AG10803 (cell line): ENCODE measurements at regions not wholly inside any gene's neighbourhood (a gene's known extent, or its start where the extent isn't known, plus 50 kb on each side); places are given as distances from the start of the nearest gene placed in this dataset.

ENCODE experiments used
- DNase-seq: peaks from one replicate; pipeline ENCODE4 v3.0.0; 2010; ENCODE audit warnings: low read depth
- H3K4me3 ChIP-seq: 2 replicates; pipeline ENCODE4 v1.5.1; 2011; ENCODE audit warnings: mild to moderate bottlenecking, low read length, control low read depth
- TF ChIP-seq, protein P1 (sequence below): conservative IDR thresholded peaks from 2 replicates; pipeline ENCODE4 v1.5.1; 2011; ENCODE audit warnings: mild to moderate bottlenecking, low read length, control low read depth, inconsistent platforms

DNA sequence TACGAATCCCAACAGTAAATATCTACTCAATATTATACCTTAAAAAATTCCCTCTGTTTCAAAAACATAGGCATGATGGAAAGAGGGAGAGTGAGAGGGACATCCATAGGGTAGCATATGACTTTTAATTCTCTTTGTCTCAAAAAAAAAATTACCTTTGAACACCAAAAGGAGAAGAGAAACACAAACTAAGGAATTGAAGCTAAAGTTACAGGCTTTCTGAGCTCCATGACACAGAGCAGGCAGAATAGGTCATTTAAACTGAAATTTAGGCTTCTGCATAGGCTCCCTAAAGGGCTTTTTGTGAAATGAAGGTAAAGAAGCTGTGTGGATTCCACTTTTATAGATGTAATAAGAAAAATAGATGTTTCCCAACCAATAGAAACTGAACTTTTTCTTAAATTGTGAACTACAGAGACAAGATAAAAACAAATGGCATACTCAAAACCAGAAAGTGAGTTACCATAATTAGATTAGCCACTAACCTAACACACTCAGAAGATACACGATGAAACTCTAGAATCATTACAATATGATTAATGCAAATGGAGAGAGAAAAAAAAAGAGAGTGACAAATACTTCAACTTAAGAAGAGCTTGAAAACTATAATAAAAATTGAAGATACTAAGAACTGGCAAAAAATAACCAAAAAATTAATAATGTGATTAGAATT lies 584.6 kb downstream of the GABRG1 start:
- TF ChIP-seq, protein P1, sequence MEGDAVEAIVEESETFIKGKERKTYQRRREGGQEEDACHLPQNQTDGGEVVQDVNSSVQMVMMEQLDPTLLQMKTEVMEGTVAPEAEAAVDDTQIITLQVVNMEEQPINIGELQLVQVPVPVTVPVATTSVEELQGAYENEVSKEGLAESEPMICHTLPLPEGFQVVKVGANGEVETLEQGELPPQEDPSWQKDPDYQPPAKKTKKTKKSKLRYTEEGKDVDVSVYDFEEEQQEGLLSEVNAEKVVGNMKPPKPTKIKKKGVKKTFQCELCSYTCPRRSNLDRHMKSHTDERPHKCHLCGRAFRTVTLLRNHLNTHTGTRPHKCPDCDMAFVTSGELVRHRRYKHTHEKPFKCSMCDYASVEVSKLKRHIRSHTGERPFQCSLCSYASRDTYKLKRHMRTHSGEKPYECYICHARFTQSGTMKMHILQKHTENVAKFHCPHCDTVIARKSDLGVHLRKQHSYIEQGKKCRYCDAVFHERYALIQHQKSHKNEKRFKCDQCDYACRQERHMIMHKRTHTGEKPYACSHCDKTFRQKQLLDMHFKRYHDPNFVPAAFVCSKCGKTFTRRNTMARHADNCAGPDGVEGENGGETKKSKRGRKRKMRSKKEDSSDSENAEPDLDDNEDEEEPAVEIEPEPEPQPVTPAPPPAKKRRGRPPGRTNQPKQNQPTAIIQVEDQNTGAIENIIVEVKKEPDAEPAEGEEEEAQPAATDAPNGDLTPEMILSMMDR: no peak
- no peak for DNase-seq
- H3K4me3 ChIP-seq: no peak overlapping the region

DNA sequence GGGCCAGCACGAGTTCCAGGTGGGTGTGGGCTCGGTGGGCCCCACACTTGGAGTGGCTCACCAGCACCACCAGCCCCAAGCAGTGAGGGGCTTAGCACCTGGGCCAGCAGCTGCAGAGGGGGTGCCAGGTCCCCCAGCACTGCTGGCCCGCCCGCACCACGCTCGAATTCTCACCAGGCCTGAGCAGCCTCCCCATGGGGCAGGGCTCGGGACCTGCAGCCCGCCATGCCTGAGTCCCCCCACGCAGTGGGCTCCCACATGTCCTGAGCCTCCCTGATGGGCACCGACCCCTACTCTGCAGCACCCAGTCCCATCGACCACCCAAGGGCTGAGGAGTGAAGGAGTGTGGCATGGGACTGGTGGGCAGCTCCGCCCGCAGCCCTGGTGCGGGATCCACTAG lies 593.4 kb downstream of the GABRG1 start:
- TF ChIP-seq, protein P1: no peak
- H3K4me3 ChIP-seq: no peak overlapping the region
- no peak for DNase-seq

DNA sequence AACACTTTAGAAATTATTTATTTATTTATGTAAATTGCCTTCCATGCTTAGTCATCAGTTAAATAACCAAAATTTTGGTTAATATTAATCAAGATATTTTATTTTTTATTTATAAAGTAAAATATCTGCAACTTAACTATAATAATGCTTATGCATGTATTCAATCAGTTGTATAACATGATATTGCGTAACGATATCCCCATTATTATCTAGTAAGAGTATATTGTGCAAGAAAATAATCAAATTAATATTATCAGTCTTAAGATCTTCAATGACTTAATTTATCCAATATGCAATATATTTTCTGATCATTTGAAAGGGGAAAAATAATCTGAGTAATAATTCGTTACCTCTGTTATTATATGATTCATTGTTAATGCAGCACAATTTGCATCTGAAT lies 596.7 kb downstream of the GABRG1 start:
- TF ChIP-seq, protein P1: no peak
- no peak overlapping the region for H3K4me3 ChIP-seq
- DNase-seq: no peak

DNA sequence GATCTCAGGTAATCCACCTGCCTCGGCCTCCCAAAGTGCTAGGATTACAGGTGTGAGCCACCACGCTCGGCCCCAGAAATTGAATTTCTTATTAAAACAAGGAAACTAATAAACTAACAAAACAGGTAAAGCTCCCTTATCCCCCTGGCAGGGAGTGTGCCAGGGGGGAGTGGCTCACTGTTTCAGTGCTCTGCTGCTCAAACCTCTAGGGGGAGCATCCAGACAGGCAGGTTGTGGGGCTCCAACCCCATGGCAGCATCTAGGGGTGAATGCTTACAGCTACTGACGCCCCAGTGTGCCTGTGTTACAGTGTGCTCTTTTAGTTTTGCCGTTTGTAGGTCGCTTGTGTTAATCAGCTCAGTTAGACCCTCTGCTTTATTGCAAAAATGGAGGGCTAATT lies 605.0 kb downstream of the GABRG1 start:
- no peak for DNase-seq
- no peak overlapping the region for H3K4me3 ChIP-seq
- TF ChIP-seq, protein P1: no peak

DNA sequence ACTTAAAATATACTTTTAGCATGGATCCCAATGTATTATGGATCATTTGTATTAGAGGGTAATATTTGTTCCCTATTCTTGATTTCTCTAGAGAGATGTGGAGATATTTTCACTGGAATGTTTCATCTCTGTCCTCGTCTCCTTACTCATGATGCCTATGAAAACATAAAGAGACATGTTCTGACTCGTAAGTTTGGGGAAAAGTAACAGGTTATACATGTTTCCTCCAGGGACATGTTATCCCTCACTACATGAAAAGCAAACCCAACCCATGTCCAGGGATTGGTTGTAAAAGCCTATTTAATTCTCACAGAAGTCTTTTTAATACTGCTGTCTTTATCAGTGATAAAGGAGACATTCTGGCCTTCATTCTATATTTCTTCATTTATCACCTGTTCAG lies 621.4 kb downstream of the GABRG1 start:
- H3K4me3 ChIP-seq: no peak overlapping the region
- no peak for DNase-seq
- TF ChIP-seq, protein P1: no peak

DNA sequence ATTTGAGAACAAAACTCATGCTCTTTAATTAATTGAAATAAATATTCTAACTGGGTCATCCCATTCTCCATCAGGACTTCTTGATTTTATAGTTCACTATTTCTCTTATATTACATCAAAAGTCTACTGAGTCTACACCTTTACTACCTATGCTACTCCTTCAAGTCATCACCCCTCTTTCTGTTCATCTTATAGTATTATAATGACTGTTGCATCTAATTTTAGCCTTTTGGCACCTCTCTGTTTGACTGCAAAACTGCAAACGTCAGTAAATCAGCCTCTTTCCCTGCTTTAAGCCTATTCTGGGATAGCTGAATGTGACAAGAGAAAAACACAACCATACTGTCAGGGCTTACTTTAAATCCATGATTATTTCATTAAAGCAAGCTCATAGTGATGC lies 639.1 kb downstream of the GABRG1 start:
- no peak overlapping the region for H3K4me3 ChIP-seq
- no peak for DNase-seq
- TF ChIP-seq, protein P1: no peak

DNA sequence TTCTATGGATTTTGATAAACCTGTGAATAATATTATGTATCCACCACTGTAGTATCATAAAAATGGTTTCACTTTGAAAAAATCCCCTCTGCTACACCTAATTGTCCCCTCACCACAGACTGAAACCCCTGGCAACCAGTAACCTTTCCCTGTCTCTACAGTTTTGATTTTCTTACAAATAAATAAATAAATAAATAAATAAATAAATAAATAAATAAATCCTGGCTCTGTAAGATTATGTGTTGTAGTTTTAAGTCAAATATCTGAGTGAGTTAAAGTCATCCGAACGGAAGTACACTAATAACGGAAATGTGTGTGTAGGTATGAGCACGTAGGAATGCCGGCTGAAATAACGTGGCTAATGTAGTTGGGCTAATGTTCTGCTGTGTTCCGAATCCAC lies 641.5 kb downstream of the GABRG1 start:
- DNase-seq: no peak
- H3K4me3 ChIP-seq: no peak overlapping the region
- TF ChIP-seq, protein P1: no peak
